ENCODE measurements at regions not wholly inside any gene's neighbourhood (a gene's known extent, or its start where the extent isn't known, plus 50 kb on each side); places are given as distances from the start of the nearest gene placed in this dataset.

- TF ChIP-seq E2F5 (CRISPR knock-in tag; IDR thresholded peaks at IDR 0.05) (no peak), ZNF121 (CRISPR knock-in tag; IDR thresholded peaks at IDR 0.05) (no peak), TCF7 (CRISPR knock-in tag; IDR thresholded peaks at IDR 0.05; ENCODE audit: low read depth) (no peak), CREB1 (CRISPR knock-in tag; IDR thresholded peaks at IDR 0.05) (no peak), GTF2I (CRISPR knock-in tag; conservative IDR thresholded peaks at IDR 0.05) (no peak), NFATC4 (CRISPR knock-in tag; IDR thresholded peaks at IDR 0.05) (no peak), IRF2 (CRISPR knock-in tag; IDR thresholded peaks at IDR 0.05; ENCODE audit: borderline replicate concordance, low read depth) (no peak), USF2 (CRISPR knock-in tag; IDR thresholded peaks at IDR 0.05) (no peak), JAZF1 (CRISPR knock-in tag; IDR thresholded peaks at IDR 0.05) (no peak), CTCF (IDR thresholded peaks at IDR 0.05) (no peak), AR (CRISPR knock-in tag; IDR thresholded peaks at IDR 0.05) (no peak), ZNF232 (CRISPR knock-in tag; IDR thresholded peaks at IDR 0.05) (no peak), SMAD4 (CRISPR knock-in tag; IDR thresholded peaks at IDR 0.05) (no peak), ATF2 (CRISPR knock-in tag; IDR thresholded peaks at IDR 0.05; ENCODE audit: borderline replicate concordance, low read depth) (no peak), FOXP1 (CRISPR knock-in tag; IDR thresholded peaks at IDR 0.05; ENCODE audit: borderline replicate concordance) (no peak), FOXK1 (CRISPR knock-in tag; IDR thresholded peaks at IDR 0.05) (no peak), ARID4B (CRISPR knock-in tag; IDR thresholded peaks at IDR 0.05; ENCODE audit: borderline replicate concordance) (no peak)
- no peak overlapping the region for H3K4me3 Mint-ChIP-seq
- ChIA-PET CTCF (interaction anchor here (3.0 kb wide), 1 partner anchor 15 kb away, joined by 12 read pairs; no protein-coding TSS in a partner anchor), POLR2A (no interaction called here)
- H3K36me3 Mint-ChIP-seq: peaks cover 11% of the 10 kb centered on the region; the same call in 1 of the 2 replicates
- H3K9me3 Mint-ChIP-seq: peaks cover 14% of the 10 kb centered on the region
- H3K4me1 Mint-ChIP-seq: no peaks in the 10 kb centered on the region
- ATAC-seq: no peak
- H3K27me3 Mint-ChIP-seq (ENCODE audit: low read depth): no peaks in the 10 kb centered on the region; the same call in 1 of the 2 replicates
- DNase-seq (ENCODE audit: low spot score): no peak
- no peak overlapping the region for H3K27ac Mint-ChIP-seq
These were observed 96.7 kb upstream of the QRFPR start for GRCh38 chr4:121477480-121477879.

Measured in WTC11 (cell line).